ENCODE measurements at regions not wholly inside any gene's neighbourhood (a gene's known extent, or its start where the extent isn't known, plus 50 kb on each side); places are given as distances from the start of the nearest gene placed in this dataset.

GRCh38 chr1:209041927-209042326 is 541.6 kb upstream of the CAMK1G start:
- Histone ChIP-seq H3K27me3 (no peaks in the 10 kb centered on the region), H3K4me3 (no peak overlapping the region), H3K4me1 (no peaks in the 10 kb centered on the region), H3K36me3 (no peaks in the 10 kb centered on the region), H3K9me3 (no peaks in the 10 kb centered on the region), H3K27ac (no peak overlapping the region)
- DNase-seq = no peak
- WGBS, 2 donors = 86 to 93% methylated on average over 2 of the region's 2 CpGs
- intact Hi-C loops (cut with DNase I) = no loop called here
- no peak for TF ChIP-seq CTCF (IDR thresholded peaks at IDR 0.05)
- no peak for TF ChIP-seq EP300 (IDR thresholded peaks at IDR 0.05)
- no peak for TF ChIP-seq POLR2A (IDR thresholded peaks at IDR 0.05)
- TF ChIP-seq POLR2AphosphoS5 (IDR thresholded peaks at IDR 0.05) = no peak

- no peaks in the 10 kb centered on the region for H3K4me1 ChIP-seq
- DNase-seq = no peak
- no peak overlapping the region for H3K27ac ChIP-seq
- TF ChIP-seq CTCF (IDR thresholded peaks at IDR 0.05) (no peak), POLR2A (IDR thresholded peaks at IDR 0.05) (no peak), POLR2AphosphoS5 (IDR thresholded peaks at IDR 0.05) (no peak), EP300 (IDR thresholded peaks at IDR 0.05) (no peak)
- H3K36me3 ChIP-seq = no peaks in the 10 kb centered on the region
- 44 to 66% methylated on average over 4 of the region's 4 CpGs for whole genome bisulfite sequencing, 2 donors
- no peak overlapping the region for H3K4me3 ChIP-seq
- H3K9me3 ChIP-seq = no peaks in the 10 kb centered on the region
- intact Hi-C loops (cut with DNase I) = no loop called here
- H3K27me3 ChIP-seq = no peaks in the 10 kb centered on the region
Observed at GRCh38 chr1:209042413-209042812, 541.1 kb upstream of the CAMK1G start.

- Histone ChIP-seq H3K27ac (no peak overlapping the region), H3K4me1 (no peaks in the 10 kb centered on the region), H3K36me3 (no peaks in the 10 kb centered on the region), H3K9me3 (no peaks in the 10 kb centered on the region), H3K27me3 (no peaks in the 10 kb centered on the region), H3K4me3 (no peak overlapping the region)
- intact Hi-C loops (cut with DNase I) = no loop called here
- TF ChIP-seq CTCF (IDR thresholded peaks at IDR 0.05) (no peak), EP300 (IDR thresholded peaks at IDR 0.05) (no peak), POLR2AphosphoS5 (IDR thresholded peaks at IDR 0.05) (no peak), POLR2A (IDR thresholded peaks at IDR 0.05) (no peak)
- 84 to 86% methylated on average over 4 of the region's 4 CpGs for WGBS, 2 donors
- DNase-seq = no peak
Observed at GRCh38 chr1:209045331-209046057, 538.0 kb upstream of the CAMK1G start.

- no peak overlapping the region for H3K4me3 ChIP-seq
- H3K36me3 ChIP-seq = no peaks in the 10 kb centered on the region
- TF ChIP-seq EP300 (IDR thresholded peaks at IDR 0.05) = no peak
- TF ChIP-seq POLR2A (IDR thresholded peaks at IDR 0.05) = no peak
- TF ChIP-seq CTCF (IDR thresholded peaks at IDR 0.05) = no peak
- TF ChIP-seq POLR2AphosphoS5 (IDR thresholded peaks at IDR 0.05) = no peak
- no peak overlapping the region for H3K27ac ChIP-seq
- no peak for DNase-seq
- no peaks in the 10 kb centered on the region for H3K4me1 ChIP-seq
- no peaks in the 10 kb centered on the region for H3K27me3 ChIP-seq
- intact Hi-C loops (cut with DNase I) = no loop called here
- 60 to 78% methylated on average over 1 of the region's 1 CpG for WGBS, 2 donors
- no peaks in the 10 kb centered on the region for H3K9me3 ChIP-seq
Observed at GRCh38 chr1:209046058-209046417, 537.5 kb upstream of the CAMK1G start.

- TF ChIP-seq CTCF (IDR thresholded peaks at IDR 0.05) (no peak), EP300 (IDR thresholded peaks at IDR 0.05) (no peak), POLR2AphosphoS5 (IDR thresholded peaks at IDR 0.05) (no peak), POLR2A (IDR thresholded peaks at IDR 0.05) (no peak)
- no peak overlapping the region for H3K4me3 ChIP-seq
- no peak for DNase-seq
- H3K9me3 ChIP-seq = no peaks in the 10 kb centered on the region
- intact Hi-C loops (cut with DNase I) = no loop called here
- H3K27ac ChIP-seq = no peak overlapping the region
- no peaks in the 10 kb centered on the region for H3K36me3 ChIP-seq
- no peaks in the 10 kb centered on the region for H3K4me1 ChIP-seq
- WGBS, 2 donors = 90 to 93% methylated on average over 4 of the region's 4 CpGs
- no peaks in the 10 kb centered on the region for H3K27me3 ChIP-seq
Observed at GRCh38 chr1:209046935-209047334, 536.6 kb upstream of the CAMK1G start.

Data from sigmoid colon (tissue), 6 donors.